Neural progenitor cell (in vitro differentiated cells): ENCODE measurements at regions not wholly inside any gene's neighbourhood (a gene's known extent, or its start where the extent isn't known, plus 50 kb on each side); places are given as distances from the start of the nearest gene placed in this dataset.

Source experiments
- CTCF ChIP-seq: fragments of 200-600 bp; sonication (generic); IDR thresholded peaks from 2 replicates; pipeline ENCODE4 v1.5.1; 2017; ENCODE audit warnings: antibody characterized with exemption, mild to moderate bottlenecking
- EZH2 ChIP-seq: fragments of 200-600 bp; sonication (generic); IDR thresholded peaks from 2 replicates; pipeline ENCODE4 v1.6.1; 2017; ENCODE audit warnings: antibody characterized with exemption, mild to moderate bottlenecking, moderate library complexity
- EZH2phosphoT487 ChIP-seq: fragments of 200-600 bp; sonication (generic); IDR thresholded peaks from 2 replicates; pipeline ENCODE4 v1.6.1; 2017; ENCODE audit warnings: antibody characterized with exemption

GRCh38 chr16:51084074-51084928 lies 66.8 kb downstream of the SALL1 start:
- TF ChIP-seq CTCF (no peak), EZH2 (no peak), EZH2phosphoT487 (no peak)
